ENCODE measurements at regions not wholly inside any gene's neighbourhood (a gene's known extent, or its start where the extent isn't known, plus 50 kb on each side); places are given as distances from the start of the nearest gene placed in this dataset.
A peak's percentile ranks its signal among the peaks of the same experiment; 100 is the strongest.

DNA sequence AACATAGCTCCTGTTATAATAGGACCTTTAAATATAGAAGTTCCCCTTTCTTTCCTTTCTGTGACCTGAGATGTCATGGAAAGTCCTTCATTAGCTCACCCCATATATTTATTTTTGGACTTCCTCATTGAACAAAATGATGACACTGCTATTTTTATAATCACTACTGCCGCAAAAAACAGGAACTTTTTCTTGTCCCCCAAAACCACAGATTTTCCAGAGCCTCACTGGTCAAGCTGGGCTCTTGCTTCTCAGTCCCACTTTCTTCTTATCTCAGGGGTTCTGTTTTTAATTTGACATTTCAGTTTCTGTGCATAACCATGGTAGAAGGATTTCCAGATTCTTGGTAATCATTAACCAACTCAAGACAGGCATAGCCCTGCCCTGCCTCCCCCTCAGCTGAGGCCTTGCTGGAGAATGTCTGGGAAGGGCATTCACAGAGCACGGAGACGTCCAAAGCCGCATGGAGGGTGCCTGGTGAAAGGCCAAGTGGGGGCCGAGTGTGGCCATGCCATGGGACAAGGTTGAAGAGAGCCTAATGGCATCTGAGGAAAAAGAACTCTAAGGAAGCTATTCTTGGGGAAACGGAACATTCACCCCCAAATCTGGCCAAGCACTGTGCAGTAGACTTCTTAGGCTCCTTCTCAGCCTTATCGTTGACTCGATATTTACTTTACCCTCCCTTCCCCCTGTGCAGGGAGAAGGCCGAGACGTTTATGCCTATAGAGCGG is 73.7 kb downstream of the EDN1 start:
- POLR2A ChIA-PET: no interaction called here
- H3K4me1 Mint-ChIP-seq: peaks cover 0 to 10% (median 0%) of the 10 kb centered on the region in 4 donors
- H3K27me3 Mint-ChIP-seq: peaks cover 6 to 22% (median 12%) of the 10 kb centered on the region in 5 donors
- H3K9me3 Mint-ChIP-seq: peaks cover 0 to 12% (median 0%) of the 10 kb centered on the region in 9 donors
- DNase-seq: no peak
- no peaks in the 10 kb centered on the region for H3K36me3 Mint-ChIP-seq
- ATAC-seq: no peak
- H3K4me3 Mint-ChIP-seq: peak overlapping the region in 1 of 10 donors; percentile 13
- no peak overlapping the region for H3K27ac Mint-ChIP-seq

DNA sequence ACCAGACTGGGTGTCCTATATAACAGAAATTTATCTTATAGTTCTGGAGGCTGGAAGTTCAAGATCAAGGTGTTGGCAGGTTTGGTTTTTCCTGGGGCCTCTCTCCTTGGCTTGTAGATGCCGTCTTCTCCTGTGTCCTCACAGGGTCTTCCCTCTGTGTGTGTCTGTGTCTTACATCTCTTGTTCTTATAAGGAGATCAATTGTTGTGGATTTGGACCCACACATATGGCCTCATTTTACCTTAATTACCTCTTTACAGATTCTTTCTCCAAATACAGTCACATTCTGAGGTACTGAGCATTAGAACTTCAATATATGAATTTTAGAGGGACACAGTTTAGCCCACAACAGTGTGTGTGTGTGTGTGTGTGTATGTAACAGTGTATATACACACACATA is 74.5 kb downstream of the EDN1 start:
- H3K4me1 Mint-ChIP-seq: peaks cover 0 to 10% (median 0%) of the 10 kb centered on the region in 4 donors
- peaks cover 6 to 24% (median 12%) of the 10 kb centered on the region in 5 donors for H3K27me3 Mint-ChIP-seq
- H3K4me3 Mint-ChIP-seq: no peak overlapping the region
- POLR2A ChIA-PET: no interaction called here
- no peak for DNase-seq
- peaks cover 0 to 12% (median 0%) of the 10 kb centered on the region in 9 donors for H3K9me3 Mint-ChIP-seq
- H3K36me3 Mint-ChIP-seq: no peaks in the 10 kb centered on the region
- no peak for ATAC-seq
- H3K27ac Mint-ChIP-seq: no peak overlapping the region

DNA sequence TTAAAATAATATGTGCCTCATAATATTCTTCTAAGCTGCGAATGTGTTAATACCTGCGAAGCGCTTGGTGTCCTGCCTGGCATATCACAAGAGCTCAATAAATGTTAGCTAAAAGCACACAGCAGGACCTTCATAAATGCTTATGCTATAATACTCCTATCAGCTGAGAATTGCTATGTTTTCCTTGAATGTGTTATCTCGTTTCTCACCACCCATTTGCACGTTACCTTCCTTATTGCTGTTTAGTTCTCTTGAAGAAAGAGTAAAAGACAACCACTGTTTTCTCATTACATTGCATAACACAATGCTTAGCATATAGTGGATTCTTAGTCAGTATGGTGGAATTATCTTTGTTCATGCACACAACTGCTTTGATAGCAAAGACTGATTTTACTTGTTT is 76.6 kb downstream of the EDN1 start:
- POLR2A ChIA-PET: no interaction called here
- H3K9me3 Mint-ChIP-seq: peaks cover 0 to 12% (median 0%) of the 10 kb centered on the region in 9 donors
- H3K27me3 Mint-ChIP-seq: peaks cover 6 to 33% (median 20%) of the 10 kb centered on the region in 5 donors
- DNase-seq (no peak), ATAC-seq (no peak)
- H3K36me3 Mint-ChIP-seq: no peaks in the 10 kb centered on the region
- peaks cover 0 to 10% (median 0%) of the 10 kb centered on the region in 4 donors for H3K4me1 Mint-ChIP-seq
- no peak overlapping the region for H3K4me3 Mint-ChIP-seq
- no peak overlapping the region for H3K27ac Mint-ChIP-seq

DNA sequence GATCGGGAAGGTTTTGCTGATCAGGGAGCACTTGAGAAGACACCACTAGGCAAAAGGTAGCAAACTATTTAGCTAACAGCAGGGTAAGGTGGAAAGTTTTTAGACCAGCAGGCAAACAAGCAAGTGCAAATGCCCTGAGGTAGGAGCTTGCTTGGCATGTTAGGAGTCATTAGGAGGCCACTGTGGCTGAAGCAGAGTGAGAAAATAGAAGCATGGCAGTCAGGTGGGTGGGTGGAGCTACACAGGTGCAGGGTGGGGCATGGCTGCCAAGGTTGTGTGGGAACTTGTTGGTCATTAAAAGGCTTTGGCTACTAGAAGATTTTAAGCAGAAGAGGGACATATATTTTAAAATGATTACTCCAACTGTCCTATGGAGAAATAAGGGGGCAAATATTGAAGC is 77.3 kb downstream of the EDN1 start:
- Mint-ChIP-seq H3K27ac (no peak overlapping the region), H3K4me3 (no peak overlapping the region), H3K36me3 (no peaks in the 10 kb centered on the region), H3K9me3 (peaks cover 0 to 12% (median 0%) of the 10 kb centered on the region in 9 donors), H3K4me1 (peaks cover 0 to 10% (median 0%) of the 10 kb centered on the region in 4 donors), H3K27me3 (peaks cover 6 to 33% (median 20%) of the 10 kb centered on the region in 5 donors)
- POLR2A ChIA-PET: no interaction called here
- no peak for ATAC-seq
- no peak for DNase-seq

DNA sequence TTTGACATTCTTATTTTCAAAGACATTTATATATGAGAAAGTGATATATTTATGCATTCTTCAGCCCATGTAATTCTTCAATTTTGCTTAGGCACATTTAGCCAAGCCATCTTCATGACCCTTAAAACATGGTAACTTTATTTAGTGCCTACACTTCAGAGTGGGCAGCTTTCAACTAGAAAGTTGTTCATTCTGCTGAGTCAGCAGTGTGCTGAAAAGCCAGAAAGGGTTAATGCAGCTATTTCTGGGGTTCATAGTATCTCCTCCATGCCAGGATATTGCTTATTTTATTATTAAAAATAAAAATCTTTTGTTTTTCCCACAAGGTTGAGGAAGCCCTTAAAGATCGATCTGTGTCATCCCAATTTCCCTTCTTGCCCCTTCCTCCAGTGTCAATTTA is 79.2 kb downstream of the EDN1 start:
- peaks cover 8 to 33% (median 22%) of the 10 kb centered on the region in 5 donors for H3K27me3 Mint-ChIP-seq
- POLR2A ChIA-PET: no interaction called here
- H3K9me3 Mint-ChIP-seq: peaks cover 0 to 12% (median 0%) of the 10 kb centered on the region in 9 donors
- H3K36me3 Mint-ChIP-seq: no peaks in the 10 kb centered on the region
- no peak overlapping the region for H3K27ac Mint-ChIP-seq
- no peaks in the 10 kb centered on the region for H3K4me1 Mint-ChIP-seq
- H3K4me3 Mint-ChIP-seq: no peak overlapping the region
- no peak for ATAC-seq
- no peak for DNase-seq

DNA sequence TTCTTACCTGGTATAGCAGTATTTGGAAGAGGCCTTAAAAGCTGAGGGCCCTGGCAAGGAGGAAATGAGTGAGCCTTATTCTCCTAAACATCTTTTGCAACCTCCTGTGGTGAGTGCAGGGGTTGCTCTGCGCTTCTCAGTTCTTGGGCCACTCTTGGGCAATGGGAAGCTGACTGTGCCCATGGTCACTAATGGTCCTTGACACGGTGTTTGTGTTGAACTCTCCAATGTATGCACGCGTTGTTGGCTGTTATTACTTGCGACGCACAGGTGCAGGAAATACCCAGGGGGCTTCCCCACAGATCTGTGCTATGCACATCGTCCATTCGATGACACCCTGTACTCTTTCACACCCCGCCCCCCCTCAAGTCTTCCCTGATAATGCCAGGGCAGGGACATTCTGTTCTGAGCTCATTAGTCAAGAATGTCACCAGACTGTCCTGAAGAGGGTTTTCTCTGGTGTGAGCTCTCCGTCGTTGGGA is 79.7 kb downstream of the EDN1 start:
- DNase-seq: no peak
- Mint-ChIP-seq H3K9me3 (peaks cover 0 to 12% (median 0%) of the 10 kb centered on the region in 9 donors), H3K4me1 (no peaks in the 10 kb centered on the region), H3K27ac (no peak overlapping the region), H3K27me3 (peaks cover 8 to 33% (median 22%) of the 10 kb centered on the region in 5 donors), H3K4me3 (no peak overlapping the region), H3K36me3 (no peaks in the 10 kb centered on the region)
- no peak for ATAC-seq
- POLR2A ChIA-PET: no interaction called here

DNA sequence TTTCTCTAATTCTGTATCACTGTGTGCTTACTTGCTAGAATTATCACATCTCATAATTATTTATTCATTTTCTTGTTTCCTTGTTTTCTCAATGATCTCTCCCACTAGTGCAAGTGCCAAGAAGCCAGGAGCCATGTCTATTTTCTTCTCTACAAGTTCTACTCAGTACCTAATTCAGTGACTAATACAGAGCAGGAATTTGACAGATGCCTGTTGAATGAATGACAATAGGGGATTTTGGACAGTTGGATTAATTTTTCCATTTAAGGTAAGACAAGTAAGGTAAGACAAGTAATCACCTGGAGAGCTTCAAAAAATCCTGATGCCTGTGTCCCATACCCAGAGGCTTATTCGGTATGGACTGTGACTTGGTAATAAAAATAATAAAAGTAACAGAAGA is 81.0 kb downstream of the EDN1 start:
- Mint-ChIP-seq H3K36me3 (no peaks in the 10 kb centered on the region), H3K27me3 (peaks cover 10 to 37% (median 24%) of the 10 kb centered on the region in 5 donors), H3K4me3 (no peak overlapping the region), H3K9me3 (peaks cover 0 to 12% (median 0%) of the 10 kb centered on the region in 9 donors), H3K4me1 (no peaks in the 10 kb centered on the region), H3K27ac (no peak overlapping the region)
- no peak for DNase-seq
- POLR2A ChIA-PET: no interaction called here
- no peak for ATAC-seq

DNA sequence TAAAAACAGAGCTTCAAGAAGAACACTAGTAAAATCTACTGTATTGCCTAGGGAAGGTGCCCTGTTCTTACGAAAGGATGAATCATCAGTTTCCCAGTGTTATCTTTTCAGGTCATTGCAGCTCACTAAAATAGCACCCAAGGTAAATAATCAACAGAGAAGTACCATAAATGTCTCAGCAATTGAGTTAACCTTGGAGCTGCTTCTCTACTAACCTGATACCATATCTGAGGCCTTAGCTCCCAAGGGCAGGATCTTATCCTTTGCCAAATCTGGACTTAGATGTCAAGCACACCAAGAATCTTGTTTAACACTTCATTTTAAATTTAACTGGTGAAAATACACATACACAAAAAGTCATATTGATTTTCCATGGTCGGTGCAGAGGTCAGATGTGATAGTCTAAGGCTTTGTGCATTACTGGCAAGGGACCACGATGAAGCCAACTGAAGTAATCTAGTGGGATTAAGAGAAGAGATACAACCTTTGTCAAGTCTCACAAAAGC is 81.5 kb downstream of the EDN1 start:
- no peaks in the 10 kb centered on the region for H3K36me3 Mint-ChIP-seq
- H3K27me3 Mint-ChIP-seq: peaks cover 13 to 42% (median 28%) of the 10 kb centered on the region in 5 donors
- no peak overlapping the region for H3K27ac Mint-ChIP-seq
- POLR2A ChIA-PET: no interaction called here
- H3K4me1 Mint-ChIP-seq: no peaks in the 10 kb centered on the region
- no peak overlapping the region for H3K4me3 Mint-ChIP-seq
- H3K9me3 Mint-ChIP-seq: peaks cover 0 to 12% (median 0%) of the 10 kb centered on the region in 9 donors
- no peak for ATAC-seq
- DNase-seq: no peak

DNA sequence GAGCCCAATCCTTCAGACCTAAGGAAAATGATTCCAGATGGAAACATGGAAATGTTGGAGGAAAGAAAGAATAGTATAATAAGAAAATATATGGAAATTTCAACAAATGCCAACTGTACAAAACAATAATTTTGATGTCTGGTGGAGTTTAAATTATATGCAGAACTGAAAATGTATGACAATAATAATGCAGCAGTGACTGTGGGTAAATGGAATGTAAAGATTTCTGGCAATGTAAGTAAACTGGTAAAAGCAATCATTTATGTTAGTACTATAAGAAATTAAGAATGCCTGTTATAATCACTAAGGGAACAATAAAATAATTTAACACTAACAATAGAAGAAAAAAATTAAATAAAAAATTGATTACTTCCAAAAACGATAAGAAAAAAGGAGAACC is 89.0 kb downstream of the EDN1 start:
- ATAC-seq: no peak
- H3K27me3 Mint-ChIP-seq: peaks cover 7 to 42% (median 10%) of the 10 kb centered on the region in 5 donors
- no peak overlapping the region for H3K27ac Mint-ChIP-seq
- no peaks in the 10 kb centered on the region for H3K4me1 Mint-ChIP-seq
- POLR2A ChIA-PET: no interaction called here
- DNase-seq: no peak
- no peak overlapping the region for H3K4me3 Mint-ChIP-seq
- H3K9me3 Mint-ChIP-seq: no peaks in the 10 kb centered on the region
- no peaks in the 10 kb centered on the region for H3K36me3 Mint-ChIP-seq

DNA sequence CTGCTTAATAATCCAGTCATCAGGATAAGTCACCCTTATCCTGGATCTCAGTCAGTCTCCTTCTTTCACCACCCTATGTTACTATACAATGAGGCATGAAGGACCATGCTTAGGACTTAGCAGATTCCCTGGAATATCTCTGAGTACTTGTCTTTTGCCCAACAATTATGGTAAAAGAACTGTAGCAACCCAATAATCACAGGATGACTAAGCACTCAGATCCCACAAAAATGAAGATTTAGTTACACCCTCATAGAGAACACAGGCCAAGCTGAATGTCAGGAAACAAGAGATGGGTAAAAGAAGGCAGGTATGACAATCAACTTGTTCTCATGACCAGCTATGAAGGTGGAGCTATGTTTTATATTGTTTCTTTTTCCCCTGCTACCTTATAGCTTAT is 91.4 kb downstream of the EDN1 start:
- Mint-ChIP-seq H3K36me3 (no peaks in the 10 kb centered on the region), H3K9me3 (no peaks in the 10 kb centered on the region), H3K4me3 (no peak overlapping the region), H3K27me3 (peaks cover 4 to 36% (median 9%) of the 10 kb centered on the region in 5 donors), H3K27ac (no peak overlapping the region), H3K4me1 (no peaks in the 10 kb centered on the region)
- POLR2A ChIA-PET: no interaction called here
- DNase-seq (no peak), ATAC-seq (no peak)

DNA sequence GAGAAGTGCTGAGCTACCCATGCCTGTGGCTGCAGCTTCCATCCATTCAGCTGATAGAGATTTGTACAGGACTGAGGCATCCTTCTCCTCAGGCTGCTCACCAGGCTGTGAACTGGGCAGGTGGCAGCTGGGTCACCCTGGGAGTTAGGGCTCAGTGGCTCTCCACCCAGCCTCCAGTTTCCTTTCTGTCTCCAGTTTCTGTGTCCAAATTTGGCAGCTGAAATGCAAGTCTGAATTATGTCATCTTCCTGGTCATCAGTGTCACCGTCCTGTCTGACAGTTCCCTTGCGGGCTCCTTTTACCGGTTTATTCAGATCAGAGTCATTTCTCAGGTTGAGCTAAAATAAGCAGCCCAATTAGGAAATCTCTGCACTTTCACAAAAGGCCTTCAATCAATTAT is 93.3 kb downstream of the EDN1 start:
- no peak for DNase-seq
- ATAC-seq: no peak
- Mint-ChIP-seq H3K4me3 (no peak overlapping the region), H3K36me3 (no peaks in the 10 kb centered on the region), H3K27me3 (peaks cover 8 to 33% (median 13%) of the 10 kb centered on the region in 5 donors), H3K9me3 (peaks cover 0 to 12% (median 0%) of the 10 kb centered on the region in 9 donors), H3K4me1 (no peaks in the 10 kb centered on the region), H3K27ac (no peak overlapping the region)
- POLR2A ChIA-PET: no interaction called here

DNA sequence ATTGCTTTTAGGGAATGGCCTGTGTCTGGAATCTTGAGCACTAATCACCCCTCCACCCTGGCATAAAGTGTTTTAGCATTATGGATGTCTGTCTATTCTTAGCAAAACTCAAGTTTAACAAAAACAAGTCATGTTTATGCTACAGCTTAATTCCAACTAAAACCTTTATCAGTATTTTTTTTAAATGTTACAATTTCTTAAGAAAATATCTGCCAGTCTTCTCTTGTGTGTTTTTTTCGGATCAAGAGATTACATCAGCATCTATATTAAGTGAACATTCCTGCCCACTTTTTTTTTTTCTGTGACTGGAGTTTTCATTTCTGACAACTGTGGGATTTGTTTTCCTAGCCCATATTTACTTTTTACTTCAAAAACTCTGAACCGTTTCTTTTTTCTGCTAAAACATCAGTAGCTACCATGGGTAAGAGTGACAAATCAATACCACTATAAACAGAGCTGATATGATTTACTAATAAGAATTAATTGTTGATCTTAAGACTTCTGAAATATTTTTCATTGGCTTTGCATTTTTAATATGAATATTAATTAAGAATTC is 94.3 kb downstream of the EDN1 start:
- no peak overlapping the region for H3K4me3 Mint-ChIP-seq
- no peak overlapping the region for H3K27ac Mint-ChIP-seq
- peaks cover 0 to 12% (median 0%) of the 10 kb centered on the region in 9 donors for H3K9me3 Mint-ChIP-seq
- peaks cover 10 to 32% (median 16%) of the 10 kb centered on the region in 5 donors for H3K27me3 Mint-ChIP-seq
- H3K4me1 Mint-ChIP-seq: no peaks in the 10 kb centered on the region
- no peak for DNase-seq
- ATAC-seq: no peak
- POLR2A ChIA-PET: no interaction called here
- H3K36me3 Mint-ChIP-seq: peaks cover 0 to 4% (median 0%) of the 10 kb centered on the region in 3 donors

DNA sequence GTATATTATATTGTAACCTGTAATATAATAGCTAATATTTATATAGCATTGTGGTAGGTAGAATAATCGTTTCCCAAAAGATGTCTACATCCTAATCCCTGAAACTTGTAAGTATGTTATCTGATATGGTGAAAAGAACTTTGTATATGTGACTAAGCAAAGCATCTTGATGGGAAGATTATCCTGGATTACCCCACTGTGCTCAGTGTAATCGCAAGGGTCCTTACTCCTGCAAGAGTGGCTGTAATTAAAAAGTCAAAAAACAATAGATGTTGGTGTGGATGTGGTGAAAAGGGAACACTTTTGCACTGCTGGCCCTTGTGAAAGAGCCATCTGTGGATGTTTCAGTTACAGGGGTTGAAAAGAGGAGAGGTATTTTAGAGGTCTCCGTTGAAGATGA is 95.2 kb downstream of the EDN1 start:
- H3K36me3 Mint-ChIP-seq: peaks cover 0 to 4% (median 0%) of the 10 kb centered on the region in 3 donors
- H3K27me3 Mint-ChIP-seq: peaks cover 10 to 32% (median 16%) of the 10 kb centered on the region in 5 donors
- peaks cover 0 to 12% (median 0%) of the 10 kb centered on the region in 9 donors for H3K9me3 Mint-ChIP-seq
- POLR2A ChIA-PET: no interaction called here
- ATAC-seq (no peak), DNase-seq (no peak)
- H3K4me3 Mint-ChIP-seq: no peak overlapping the region
- H3K4me1 Mint-ChIP-seq: no peaks in the 10 kb centered on the region
- H3K27ac Mint-ChIP-seq: no peak overlapping the region
